ENCODE measurements at regions not wholly inside any gene's neighbourhood (a gene's known extent, or its start where the extent isn't known, plus 50 kb on each side); places are given as distances from the start of the nearest gene placed in this dataset.

GRCh38 chr5:168048486-168048885 is 243.0 kb upstream of the WWC1 start:
- DNase-seq (ENCODE audit: low read depth in 2 of 2, low spot score in 1 of 2), result no peak

DNA sequence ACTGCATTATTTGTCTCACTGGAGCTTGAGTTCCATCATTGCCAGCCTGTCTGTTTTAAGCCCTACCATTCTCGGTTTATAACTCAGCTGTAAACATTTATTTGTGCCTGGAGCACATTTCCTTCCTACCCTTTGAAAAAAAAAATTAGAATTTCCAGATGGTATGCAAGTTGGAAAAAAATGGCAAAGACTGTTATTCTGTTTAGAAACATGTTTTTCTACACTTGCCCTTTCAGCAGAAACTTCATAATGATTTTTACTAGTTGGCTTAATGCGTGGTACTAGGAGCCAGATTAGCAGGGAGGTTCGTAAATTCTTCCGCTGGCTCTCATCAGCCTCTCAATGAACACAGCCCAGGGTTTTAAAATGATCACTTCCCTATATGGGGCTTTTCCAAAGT is 238.8 kb upstream of the WWC1 start:
- no peak for DNase-seq (ENCODE audit: low read depth in 2 of 2, low spot score in 1 of 2)

DNA sequence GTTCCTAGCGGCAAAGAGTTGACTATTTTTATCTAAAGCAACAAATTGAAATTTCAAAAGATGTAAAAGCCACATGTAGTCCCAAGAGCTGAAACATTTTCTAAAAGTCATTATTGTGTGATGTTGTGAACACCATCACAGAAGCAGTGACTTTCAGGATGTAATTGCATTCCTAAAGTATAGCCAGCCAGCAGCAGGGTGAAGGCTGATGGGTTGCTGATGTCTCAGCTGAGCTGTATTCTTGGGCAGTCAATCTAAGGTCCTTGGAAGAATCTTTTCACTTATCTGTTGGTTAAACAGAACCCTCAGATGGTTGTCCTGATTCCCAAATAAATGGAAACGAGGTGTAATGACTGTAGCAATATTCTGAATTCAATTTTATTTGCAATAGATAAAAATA is 237.4 kb upstream of the WWC1 start:
- DNase-seq (ENCODE audit: low read depth in 2 of 2, low spot score in 1 of 2), result no peak

GRCh38 chr5:168055141-168055683 is 236.2 kb upstream of the WWC1 start:
- no peak for DNase-seq (ENCODE audit: low read depth in 2 of 2, low spot score in 1 of 2)

- DNase-seq (ENCODE audit: low read depth in 2 of 2, low spot score in 1 of 2), result no peak
Measured at GRCh38 chr5:168055961-168056360, 235.5 kb upstream of the WWC1 start.

GRCh38 chr5:168056499-168057182 is 234.8 kb upstream of the WWC1 start:
- no peak for DNase-seq (ENCODE audit: low read depth in 2 of 2, low spot score in 1 of 2)

- no peak for DNase-seq (ENCODE audit: low read depth in 2 of 2, low spot score in 1 of 2)
Measured at GRCh38 chr5:168057905-168058304, 233.5 kb upstream of the WWC1 start.

GRCh38 chr5:168059131-168059530 is 232.3 kb upstream of the WWC1 start:
- DNase-seq (ENCODE audit: low read depth in 2 of 2, low spot score in 1 of 2), result no peak

DNA sequence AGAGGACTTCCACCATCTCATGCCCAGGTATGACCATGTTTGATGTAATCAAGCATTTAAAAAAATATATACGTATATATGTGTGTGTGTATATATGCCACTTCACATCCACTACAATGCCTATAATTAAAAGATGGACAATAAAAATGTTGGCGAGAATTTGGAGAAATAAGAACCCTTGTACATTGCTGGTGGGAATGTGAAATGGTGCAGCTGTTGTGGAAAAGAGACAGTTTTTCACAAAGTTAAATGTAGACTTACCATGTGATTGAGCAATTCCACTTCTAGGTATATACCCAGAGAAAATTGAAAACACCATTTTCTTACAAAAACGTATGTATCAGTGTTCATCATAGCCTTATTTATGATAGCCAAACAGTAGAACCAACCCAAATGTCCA is 229.2 kb upstream of the WWC1 start:
- DNase-seq (ENCODE audit: low read depth in 2 of 2, low spot score in 1 of 2), result no peak

- DNase-seq (ENCODE audit: low read depth in 2 of 2, low spot score in 1 of 2), result no peak
Measured at GRCh38 chr5:168064457-168064856, 227.0 kb upstream of the WWC1 start.

- DNase-seq (ENCODE audit: low read depth in 2 of 2, low spot score in 1 of 2), result no peak
Measured at GRCh38 chr5:168064933-168065622, 226.4 kb upstream of the WWC1 start.

DNA sequence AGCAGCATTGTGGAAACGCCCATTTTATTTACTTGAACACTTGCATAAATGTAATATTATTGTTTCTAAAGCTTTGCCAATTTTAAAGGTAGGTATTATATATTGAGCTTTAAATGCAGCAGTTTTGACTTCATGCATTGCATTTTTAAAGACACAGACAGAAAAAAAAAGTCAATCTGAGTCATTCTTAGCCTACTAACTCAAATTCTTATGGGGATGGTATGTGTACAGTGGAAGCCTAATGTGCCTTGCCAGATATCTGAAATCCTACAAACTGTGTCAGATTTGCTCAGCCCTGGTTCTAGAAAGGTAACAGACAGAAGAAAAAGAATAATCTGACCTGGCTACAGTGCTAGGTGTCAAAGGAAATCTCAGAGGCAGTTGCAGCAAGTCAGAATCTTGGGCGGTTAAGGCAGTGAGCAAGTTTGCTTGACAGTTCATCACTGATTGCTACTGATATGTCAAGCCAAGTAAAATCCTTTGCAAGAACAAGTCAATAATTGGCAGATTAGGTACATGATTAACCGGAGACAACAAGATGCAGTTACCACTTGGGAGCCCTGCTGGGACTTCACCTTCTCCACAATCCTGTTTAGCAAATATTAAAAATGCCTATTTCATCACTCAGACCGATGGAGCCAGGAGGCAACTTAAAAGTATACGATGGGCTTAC is 224.8 kb upstream of the WWC1 start:
- DNase-seq (ENCODE audit: low read depth in 2 of 2, low spot score in 1 of 2), result no peak

DNA sequence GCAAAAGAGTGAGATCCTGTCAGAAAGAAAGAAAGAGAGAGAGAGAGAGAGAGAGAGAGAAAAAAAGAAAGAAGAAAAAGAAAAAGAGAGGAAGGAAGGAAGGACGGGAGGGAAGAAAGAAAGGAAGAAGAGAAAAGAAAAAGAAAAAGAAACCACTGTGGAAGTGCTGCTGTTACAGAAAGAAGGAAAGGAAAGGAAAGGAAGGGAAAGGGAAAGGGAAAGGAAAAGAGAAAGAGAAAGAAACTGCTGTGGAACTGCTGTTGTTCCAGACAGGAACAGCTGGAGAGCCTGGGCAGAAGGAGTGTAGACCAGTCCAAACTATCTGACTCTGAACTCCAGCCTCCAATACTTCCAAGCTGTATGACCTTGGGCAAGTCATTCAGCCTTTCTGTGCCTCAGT is 220.7 kb upstream of the WWC1 start:
- no peak for DNase-seq (ENCODE audit: low read depth in 2 of 2, low spot score in 1 of 2)

GRCh38 chr5:168072665-168073064 is 218.8 kb upstream of the WWC1 start:
- DNase-seq (ENCODE audit: low read depth in 2 of 2, low spot score in 1 of 2), result no peak

- DNase-seq (ENCODE audit: low read depth in 2 of 2, low spot score in 1 of 2), result no peak
Measured at GRCh38 chr5:168073311-168073710, 218.1 kb upstream of the WWC1 start.

DNA sequence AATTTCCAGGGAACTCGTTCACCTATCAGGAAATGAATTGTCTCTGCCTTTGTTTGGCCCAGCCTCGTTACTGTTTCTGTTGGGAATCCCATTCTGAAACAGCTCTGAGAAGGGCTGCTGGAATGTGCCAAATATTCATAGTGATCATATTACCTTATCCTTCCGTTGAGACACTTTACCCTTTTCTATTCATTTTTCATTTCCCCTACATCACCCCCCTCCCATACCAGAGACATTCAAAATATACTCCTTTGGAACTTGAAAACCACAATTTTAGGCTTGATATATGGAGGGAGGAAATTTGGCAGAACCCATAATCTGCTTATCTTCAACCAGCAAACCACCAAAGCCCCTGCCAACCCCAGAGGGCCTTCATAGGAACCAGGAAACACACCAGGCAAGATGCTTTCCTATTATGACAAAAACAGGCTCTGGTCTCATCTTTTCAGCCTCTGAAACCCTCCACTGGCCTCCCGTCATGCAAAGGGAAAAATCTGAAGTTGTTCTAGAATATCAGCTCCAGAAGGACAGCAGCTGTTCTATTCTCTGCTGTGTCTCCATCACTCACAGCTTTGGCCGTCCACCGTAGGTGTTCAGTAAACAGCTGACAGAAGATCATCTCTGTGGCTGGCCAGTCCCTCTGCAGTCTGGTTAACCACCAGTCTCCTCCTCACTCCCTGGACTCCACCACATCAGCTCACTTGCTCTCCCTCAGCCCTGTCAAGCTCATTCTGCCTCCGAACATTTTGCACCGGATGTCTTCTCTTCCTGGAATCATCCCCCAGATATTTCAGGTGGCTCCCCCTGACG is 217.2 kb upstream of the WWC1 start:
- no peak for DNase-seq (ENCODE audit: low read depth in 2 of 2, low spot score in 1 of 2)

DNA sequence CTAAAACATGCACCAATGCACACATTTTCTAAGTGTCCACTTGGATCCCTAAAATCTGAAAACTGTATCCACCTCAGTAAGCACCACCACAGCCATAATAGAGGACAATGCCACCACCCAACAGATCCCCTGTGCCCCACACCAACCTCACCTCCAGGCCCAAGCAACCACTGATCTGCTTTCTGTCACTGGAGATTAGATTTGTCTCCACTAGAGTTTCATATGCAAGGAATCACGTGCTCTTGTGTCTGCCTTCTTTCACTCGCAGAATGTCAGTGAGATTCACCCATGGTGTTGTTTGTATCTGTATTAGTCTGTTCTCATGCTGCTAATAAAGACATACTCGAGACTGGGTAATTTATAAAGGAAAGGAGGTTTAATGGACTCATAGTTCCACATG is 216.1 kb upstream of the WWC1 start:
- DNase-seq (ENCODE audit: low read depth in 2 of 2, low spot score in 1 of 2), result no peak

GRCh38 chr5:168076561-168076991 is 214.9 kb upstream of the WWC1 start:
- DNase-seq (ENCODE audit: low read depth in 2 of 2, low spot score in 1 of 2), result no peak

DNA sequence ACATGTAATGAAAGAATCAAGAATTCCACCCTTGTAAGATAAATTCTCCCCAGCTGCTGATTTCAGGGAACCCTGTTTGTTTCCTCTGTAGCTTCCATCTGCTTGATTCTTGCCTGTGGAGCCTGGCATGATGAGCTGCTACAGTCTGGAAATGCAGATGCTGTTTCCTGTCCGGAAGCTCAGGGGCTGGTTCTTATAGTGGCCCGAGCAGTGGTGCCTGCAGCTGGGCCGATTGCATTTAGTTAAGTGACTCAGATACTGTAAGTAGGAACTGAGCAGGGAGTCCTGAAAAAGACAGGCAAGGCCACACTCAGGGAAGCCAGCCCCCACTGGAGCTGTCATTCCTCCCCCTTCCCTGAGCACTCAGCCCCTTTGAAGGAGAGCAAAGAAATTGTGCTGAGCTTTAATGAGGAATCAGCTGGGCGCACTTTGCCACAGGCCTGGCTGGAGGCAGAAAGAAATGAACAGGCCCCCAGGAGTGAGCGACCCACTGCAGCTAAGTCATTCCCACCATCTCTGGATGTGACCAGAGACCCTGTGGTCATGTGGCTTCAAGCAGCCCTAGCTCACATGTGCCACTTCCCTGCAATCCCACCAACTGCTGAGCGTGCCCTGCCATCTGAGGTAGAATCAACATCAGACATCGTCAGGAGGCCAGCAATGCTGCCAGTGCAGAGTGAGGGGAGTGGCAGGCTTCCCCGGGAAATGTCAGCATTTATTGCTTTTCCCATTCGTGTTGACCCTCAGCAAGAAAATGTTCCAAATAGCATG is 206.0 kb upstream of the WWC1 start:
- DNase-seq (ENCODE audit: low read depth in 2 of 2, low spot score in 1 of 2), result no peak

DNA sequence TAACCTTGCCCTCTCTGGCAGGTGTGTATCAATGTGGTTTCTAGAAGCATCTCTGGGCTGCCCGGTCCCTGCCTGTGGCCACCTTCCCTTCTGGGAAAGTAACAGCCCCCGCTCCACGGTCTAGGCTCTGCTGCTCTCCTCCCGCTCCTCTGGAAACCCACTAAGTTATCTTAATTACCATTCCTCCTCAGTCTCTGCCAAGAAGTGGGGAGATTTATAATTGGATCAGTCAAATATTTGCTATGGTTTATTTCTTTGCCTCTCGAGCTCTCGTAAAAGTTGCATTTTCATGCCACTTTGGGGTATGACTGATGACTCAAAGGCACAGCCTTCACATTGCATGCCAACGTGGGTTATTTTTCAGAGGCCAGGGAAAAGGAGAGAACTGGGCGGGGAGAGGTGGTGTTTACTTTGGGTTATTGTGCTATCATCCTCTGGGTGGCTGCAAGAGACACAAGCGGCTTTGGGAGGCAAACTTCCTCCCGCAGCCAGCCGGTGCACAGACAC is 205.3 kb upstream of the WWC1 start:
- no peak for DNase-seq (ENCODE audit: low read depth in 2 of 2, low spot score in 1 of 2)

Data from stimulated activated CD8-positive, alpha-beta memory T cell treated with anti-CD3 and anti-CD28 coated beads, Interleukin-4, amount 100 ng/mL, for 1 hour (primary cell).